ENCODE measurements at regions not wholly inside any gene's neighbourhood (a gene's known extent, or its start where the extent isn't known, plus 50 kb on each side); places are given as distances from the start of the nearest gene placed in this dataset.

GRCh38 chr22:47401976-47402770 is 639.7 kb downstream of the TBC1D22A start:
- H3K79me2 ChIP-seq (ENCODE audit: insufficient read depth, low read length), result no peaks in the 10 kb centered on the region
- ChIA-PET POLR2A (no interaction called here), CTCF (ENCODE audit: low intra/inter-chr PET ratio, low total read pairs) (no interaction called here)
- no peaks in the 10 kb centered on the region for H3K4me1 ChIP-seq (ENCODE audit: insufficient read depth, low read length)
- WGBS (ENCODE audit: low lambda C conversion rate), result 24% methylated on average over 20 of the region's 29 CpGs
- no peaks in the 10 kb centered on the region for H3K36me3 ChIP-seq (replicated peaks in 1 of 2; ENCODE audit: control insufficient read depth in 1 of 2, insufficient read depth in 2 of 2, low read length in 2 of 2)
- in situ Hi-C loops (cut with HindIII; ENCODE audit: extremely low pct_ligation_motif_present, low pct_unique_long_range_greater_than_20kb) (no loop called here), intact Hi-C loops (cut with micrococcal nuclease; ENCODE audit: unreplicated experiment) (no loop called here)
- no peaks in the 10 kb centered on the region for H3K9me3 ChIP-seq (ENCODE audit: low read length)
- H3K9ac ChIP-seq (ENCODE audit: insufficient read depth, low read depth, low read length), result no peak overlapping the region
- no TSS peak for BruUV-seq (replicated peaks)
- H2AFZ ChIP-seq (ENCODE audit: low read length), result no peak overlapping the region
- H3K4me2 ChIP-seq (ENCODE audit: low read depth, low read length), result no peak overlapping the region
- no peaks in the 10 kb centered on the region for H4K20me1 ChIP-seq (ENCODE audit: insufficient read depth, low read length)
- FAIRE-seq, result no peak
- TF ChIP-seq PAWR (CRISPR knock-in tag; IDR thresholded peaks at IDR 0.05; ENCODE audit: borderline replicate concordance) (no peak), KLF12 (CRISPR knock-in tag; IDR thresholded peaks at IDR 0.05; ENCODE audit: borderline replicate concordance) (no peak), TBL1XR1 (IDR thresholded peaks at IDR 0.05; ENCODE audit: borderline replicate concordance, low read length, partially characterized antibody) (no peak), GATA4 (IDR thresholded peaks at IDR 0.05; ENCODE audit: borderline replicate concordance, low read depth) (no peak), DDIT3 (CRISPR knock-in tag; IDR thresholded peaks at IDR 0.05) (no peak), ZNF260 (CRISPR knock-in tag; IDR thresholded peaks at IDR 0.05; ENCODE audit: borderline replicate concordance, low read depth) (no peak), RBM22 (optimal IDR thresholded peaks at IDR 0.05; ENCODE audit: low read length) (no peak), SAP130 (CRISPR knock-in tag; IDR thresholded peaks at IDR 0.05; ENCODE audit: low read depth) (no peak), NR1H2 (CRISPR knock-in tag; IDR thresholded peaks at IDR 0.05; ENCODE audit: borderline replicate concordance, low read depth) (no peak), ZNF24 (IDR thresholded peaks at IDR 0.05) (no peak), ZNF749 (CRISPR knock-in tag; IDR thresholded peaks at IDR 0.05; ENCODE audit: borderline replicate concordance) (no peak), AGO2 (optimal IDR thresholded peaks at IDR 0.05; ENCODE audit: low read depth, low read length) (no peak), ZNF160 (CRISPR knock-in tag; IDR thresholded peaks at IDR 0.05) (no peak), ZNF572 (CRISPR knock-in tag; IDR thresholded peaks at IDR 0.05) (no peak)
- TF ChIP-seq, protein P1, sequence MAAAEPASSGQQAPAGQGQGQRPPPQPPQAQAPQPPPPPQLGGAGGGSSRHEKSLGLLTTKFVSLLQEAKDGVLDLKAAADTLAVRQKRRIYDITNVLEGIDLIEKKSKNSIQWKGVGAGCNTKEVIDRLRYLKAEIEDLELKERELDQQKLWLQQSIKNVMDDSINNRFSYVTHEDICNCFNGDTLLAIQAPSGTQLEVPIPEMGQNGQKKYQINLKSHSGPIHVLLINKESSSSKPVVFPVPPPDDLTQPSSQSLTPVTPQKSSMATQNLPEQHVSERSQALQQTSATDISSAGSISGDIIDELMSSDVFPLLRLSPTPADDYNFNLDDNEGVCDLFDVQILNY (CRISPR knock-in tag; conservative IDR thresholded peaks at IDR 0.05), result no peak
- TF ChIP-seq, protein P2, sequence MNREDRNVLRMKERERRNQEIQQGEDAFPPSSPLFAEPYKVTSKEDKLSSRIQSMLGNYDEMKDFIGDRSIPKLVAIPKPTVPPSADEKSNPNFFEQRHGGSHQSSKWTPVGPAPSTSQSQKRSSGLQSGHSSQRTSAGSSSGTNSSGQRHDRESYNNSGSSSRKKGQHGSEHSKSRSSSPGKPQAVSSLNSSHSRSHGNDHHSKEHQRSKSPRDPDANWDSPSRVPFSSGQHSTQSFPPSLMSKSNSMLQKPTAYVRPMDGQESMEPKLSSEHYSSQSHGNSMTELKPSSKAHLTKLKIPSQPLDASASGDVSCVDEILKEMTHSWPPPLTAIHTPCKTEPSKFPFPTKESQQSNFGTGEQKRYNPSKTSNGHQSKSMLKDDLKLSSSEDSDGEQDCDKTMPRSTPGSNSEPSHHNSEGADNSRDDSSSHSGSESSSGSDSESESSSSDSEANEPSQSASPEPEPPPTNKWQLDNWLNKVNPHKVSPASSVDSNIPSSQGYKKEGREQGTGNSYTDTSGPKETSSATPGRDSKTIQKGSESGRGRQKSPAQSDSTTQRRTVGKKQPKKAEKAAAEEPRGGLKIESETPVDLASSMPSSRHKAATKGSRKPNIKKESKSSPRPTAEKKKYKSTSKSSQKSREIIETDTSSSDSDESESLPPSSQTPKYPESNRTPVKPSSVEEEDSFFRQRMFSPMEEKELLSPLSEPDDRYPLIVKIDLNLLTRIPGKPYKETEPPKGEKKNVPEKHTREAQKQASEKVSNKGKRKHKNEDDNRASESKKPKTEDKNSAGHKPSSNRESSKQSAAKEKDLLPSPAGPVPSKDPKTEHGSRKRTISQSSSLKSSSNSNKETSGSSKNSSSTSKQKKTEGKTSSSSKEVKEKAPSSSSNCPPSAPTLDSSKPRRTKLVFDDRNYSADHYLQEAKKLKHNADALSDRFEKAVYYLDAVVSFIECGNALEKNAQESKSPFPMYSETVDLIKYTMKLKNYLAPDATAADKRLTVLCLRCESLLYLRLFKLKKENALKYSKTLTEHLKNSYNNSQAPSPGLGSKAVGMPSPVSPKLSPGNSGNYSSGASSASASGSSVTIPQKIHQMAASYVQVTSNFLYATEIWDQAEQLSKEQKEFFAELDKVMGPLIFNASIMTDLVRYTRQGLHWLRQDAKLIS (CRISPR knock-in tag; IDR thresholded peaks at IDR 0.05), result no peak
- no peak overlapping the region for H3K27ac ChIP-seq (ENCODE audit: extremely low read length, insufficient read depth, low read length)
- no peak for ATAC-seq
- no peak overlapping the region for H3K4me3 ChIP-seq (replicated peaks in 1 of 3; ENCODE audit: insufficient read depth in 1 of 3, low read depth in 2 of 3, low read length in 3 of 3)
- no peak for DNase-seq (ENCODE audit: low spot score)
- H3K27me3 ChIP-seq (ENCODE audit: control insufficient read depth in 1 of 2, insufficient read depth in 2 of 2, low read length in 2 of 2), result peaks cover 2 to 70% of the 10 kb centered on the region in 2 experiments

All from HepG2 (cell line).